ENCODE measurements at regions not wholly inside any gene's neighbourhood (a gene's known extent, or its start where the extent isn't known, plus 50 kb on each side); places are given as distances from the start of the nearest gene placed in this dataset.

DNA sequence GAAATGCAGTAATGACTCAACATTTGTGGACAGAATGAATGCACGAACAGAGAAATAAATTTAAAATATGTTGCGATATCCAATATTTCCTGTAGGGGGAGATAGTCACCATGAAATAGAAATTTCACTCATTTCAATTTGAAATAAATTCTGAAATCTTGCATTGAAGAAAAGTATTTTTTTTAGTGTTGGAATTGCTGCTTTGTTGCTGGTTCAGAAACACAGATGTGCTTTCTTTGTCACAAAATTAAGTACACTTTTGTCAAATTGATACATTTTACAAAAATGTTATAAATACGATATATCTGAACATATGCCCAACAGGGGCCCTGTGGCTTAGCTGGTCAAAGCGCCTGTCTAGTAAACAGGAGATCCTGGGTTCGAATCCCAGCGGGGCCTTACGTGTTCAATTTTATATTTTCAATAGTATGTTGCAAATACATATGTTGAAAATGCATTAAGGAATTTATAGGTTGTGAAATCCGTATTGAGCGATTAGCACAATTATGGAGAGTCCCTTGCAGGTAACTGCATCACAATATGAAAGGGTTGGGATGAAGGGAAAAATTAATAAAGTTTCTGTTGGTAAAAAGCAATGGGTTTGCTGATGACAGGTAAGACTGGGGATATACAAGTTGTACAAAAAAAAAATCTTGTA, 85.4 kb upstream of the PRSS16 start:
- TF ChIP-seq, protein P1, sequence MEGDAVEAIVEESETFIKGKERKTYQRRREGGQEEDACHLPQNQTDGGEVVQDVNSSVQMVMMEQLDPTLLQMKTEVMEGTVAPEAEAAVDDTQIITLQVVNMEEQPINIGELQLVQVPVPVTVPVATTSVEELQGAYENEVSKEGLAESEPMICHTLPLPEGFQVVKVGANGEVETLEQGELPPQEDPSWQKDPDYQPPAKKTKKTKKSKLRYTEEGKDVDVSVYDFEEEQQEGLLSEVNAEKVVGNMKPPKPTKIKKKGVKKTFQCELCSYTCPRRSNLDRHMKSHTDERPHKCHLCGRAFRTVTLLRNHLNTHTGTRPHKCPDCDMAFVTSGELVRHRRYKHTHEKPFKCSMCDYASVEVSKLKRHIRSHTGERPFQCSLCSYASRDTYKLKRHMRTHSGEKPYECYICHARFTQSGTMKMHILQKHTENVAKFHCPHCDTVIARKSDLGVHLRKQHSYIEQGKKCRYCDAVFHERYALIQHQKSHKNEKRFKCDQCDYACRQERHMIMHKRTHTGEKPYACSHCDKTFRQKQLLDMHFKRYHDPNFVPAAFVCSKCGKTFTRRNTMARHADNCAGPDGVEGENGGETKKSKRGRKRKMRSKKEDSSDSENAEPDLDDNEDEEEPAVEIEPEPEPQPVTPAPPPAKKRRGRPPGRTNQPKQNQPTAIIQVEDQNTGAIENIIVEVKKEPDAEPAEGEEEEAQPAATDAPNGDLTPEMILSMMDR (conservative IDR thresholded peaks at IDR 0.05; ENCODE audit: low read depth in 2 of 2) = peak in 1 of 2 experiments; percentile 96; a peak in 3 of 4 replicates
- TF ChIP-seq POLR2AphosphoS5 (IDR thresholded peaks at IDR 0.05; ENCODE audit: low read depth) = no peak
- TF ChIP-seq EZH2 (IDR thresholded peaks at IDR 0.05; ENCODE audit: low read depth, unreplicated experiment) = no peak
- TF ChIP-seq, protein P2, sequence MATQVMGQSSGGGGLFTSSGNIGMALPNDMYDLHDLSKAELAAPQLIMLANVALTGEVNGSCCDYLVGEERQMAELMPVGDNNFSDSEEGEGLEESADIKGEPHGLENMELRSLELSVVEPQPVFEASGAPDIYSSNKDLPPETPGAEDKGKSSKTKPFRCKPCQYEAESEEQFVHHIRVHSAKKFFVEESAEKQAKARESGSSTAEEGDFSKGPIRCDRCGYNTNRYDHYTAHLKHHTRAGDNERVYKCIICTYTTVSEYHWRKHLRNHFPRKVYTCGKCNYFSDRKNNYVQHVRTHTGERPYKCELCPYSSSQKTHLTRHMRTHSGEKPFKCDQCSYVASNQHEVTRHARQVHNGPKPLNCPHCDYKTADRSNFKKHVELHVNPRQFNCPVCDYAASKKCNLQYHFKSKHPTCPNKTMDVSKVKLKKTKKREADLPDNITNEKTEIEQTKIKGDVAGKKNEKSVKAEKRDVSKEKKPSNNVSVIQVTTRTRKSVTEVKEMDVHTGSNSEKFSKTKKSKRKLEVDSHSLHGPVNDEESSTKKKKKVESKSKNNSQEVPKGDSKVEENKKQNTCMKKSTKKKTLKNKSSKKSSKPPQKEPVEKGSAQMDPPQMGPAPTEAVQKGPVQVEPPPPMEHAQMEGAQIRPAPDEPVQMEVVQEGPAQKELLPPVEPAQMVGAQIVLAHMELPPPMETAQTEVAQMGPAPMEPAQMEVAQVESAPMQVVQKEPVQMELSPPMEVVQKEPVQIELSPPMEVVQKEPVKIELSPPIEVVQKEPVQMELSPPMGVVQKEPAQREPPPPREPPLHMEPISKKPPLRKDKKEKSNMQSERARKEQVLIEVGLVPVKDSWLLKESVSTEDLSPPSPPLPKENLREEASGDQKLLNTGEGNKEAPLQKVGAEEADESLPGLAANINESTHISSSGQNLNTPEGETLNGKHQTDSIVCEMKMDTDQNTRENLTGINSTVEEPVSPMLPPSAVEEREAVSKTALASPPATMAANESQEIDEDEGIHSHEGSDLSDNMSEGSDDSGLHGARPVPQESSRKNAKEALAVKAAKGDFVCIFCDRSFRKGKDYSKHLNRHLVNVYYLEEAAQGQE (IDR thresholded peaks at IDR 0.05; ENCODE audit: unreplicated experiment) = no peak
- TF ChIP-seq EZH2phosphoT487 (IDR thresholded peaks at IDR 0.05; ENCODE audit: unreplicated experiment) = no peak
- TF ChIP-seq JUNB (IDR thresholded peaks at IDR 0.05; ENCODE audit: unreplicated experiment) = no peak
- no peak for TF ChIP-seq CREB1 (CRISPR knock-in tag; IDR thresholded peaks at IDR 0.05; ENCODE audit: low read depth)
